ENCODE measurements at regions not wholly inside any gene's neighbourhood (a gene's known extent, or its start where the extent isn't known, plus 50 kb on each side); places are given as distances from the start of the nearest gene placed in this dataset.
"Not testable (repeated sequence)": the region's sequence is repeated elsewhere in the genome, so short reads cannot be mapped to it uniquely, and the experiment has no call there.

- H3K27ac ChIP-seq (ENCODE audit: low read depth, low read length); RAD21 ChIA-PET (ENCODE audit: low non-redundant PET in 1 of 2, low total read pairs in 2 of 2, uncharacterized antibody in 2 of 2, unreplicated experiment in 2 of 2); H3K27me3 ChIP-seq (ENCODE audit: insufficient read depth, low read length); H3K4me1 ChIP-seq (ENCODE audit: control insufficient read depth in 1 of 2, insufficient read depth in 2 of 2, low read length in 2 of 2); ATAC-seq; POLR2A ChIA-PET; DNase-seq (ENCODE audit: low read depth, low spot score); H3K4me3 ChIP-seq (replicated peaks in 1 of 2; ENCODE audit: low read depth in 1 of 2, low read length in 2 of 2); H3K9ac ChIP-seq (ENCODE audit: low read length); H3K9me3 ChIP-seq (ENCODE audit: control insufficient read depth in 1 of 2, insufficient read depth in 1 of 2, low read depth in 1 of 2, low read length in 2 of 2); H3K4me2 ChIP-seq (ENCODE audit: low read length); H3K79me2 ChIP-seq (ENCODE audit: insufficient read depth, low read length); H3K36me3 ChIP-seq (ENCODE audit: control insufficient read depth in 1 of 2, insufficient read depth in 2 of 2, low read length in 2 of 2); H4K20me1 ChIP-seq (ENCODE audit: insufficient read depth); H3K9me2 ChIP-seq (ENCODE audit: insufficient read depth); H2AFZ ChIP-seq (ENCODE audit: low read depth, low read length, poor library complexity, severe bottlenecking); BruUV-seq (replicated peaks): not testable (repeated sequence)
- CTCF ChIA-PET, result interaction anchor here (1.3 kb wide), 1 partner anchor 1491 kb away, joined by 4 read pairs; no protein-coding TSS in a partner anchor
- intact Hi-C loops (cut with micrococcal nuclease), result loop anchor here (5.0 kb wide), 1 partner anchor 967 kb away; no protein-coding TSS in a partner anchor
These were observed 448.6 kb upstream of the FSIP2 start for GRCh38 chr2:185290012-185290411.

GRCh38 chr2:185291035-185291647 is 447.5 kb upstream of the FSIP2 start:
- ChIA-PET CTCF (interaction anchor here (0.7 to 1.3 kb wide), 6 partner anchors 10 to 1847 kb away, joined by 3 to 4 read pairs (median 4); no protein-coding TSS in a partner anchor), POLR2A (no interaction called here), RAD21 (ENCODE audit: low non-redundant PET in 1 of 2, low total read pairs in 2 of 2, uncharacterized antibody in 2 of 2, unreplicated experiment in 2 of 2) (interaction anchor here in 1 of 2 experiments (0.6 kb wide), 1 partner anchor 1356 kb away, joined by 3 read pairs; no protein-coding TSS in a partner anchor)
- no peaks in the 10 kb centered on the region for H3K79me2 ChIP-seq (ENCODE audit: insufficient read depth, low read length)
- H2AFZ ChIP-seq (ENCODE audit: low read depth, low read length, poor library complexity, severe bottlenecking), result no peak overlapping the region
- intact Hi-C loops (cut with micrococcal nuclease), result loop anchor here (1.0 to 5.0 kb wide), 2 partner anchors 966 to 1168 kb away; no protein-coding TSS in a partner anchor
- H3K27ac ChIP-seq (ENCODE audit: low read depth, low read length), result no peak overlapping the region
- no peak overlapping the region for H3K4me2 ChIP-seq (ENCODE audit: low read length)
- H4K20me1 ChIP-seq (ENCODE audit: insufficient read depth), result no peaks in the 10 kb centered on the region
- peak; percentile 67 for TF ChIP-seq RAD21 (IDR thresholded peaks at IDR 0.05; ENCODE audit: low read depth)
- peak; percentile 23 to 77 (median 65); a peak in 5 of 6 replicates for TF ChIP-seq CTCF (IDR thresholded peaks at IDR 0.05 in 2 of 3, conservative IDR thresholded peaks at IDR 0.05 in 1 of 3; ENCODE audit: borderline replicate concordance in 1 of 3, insufficient read depth in 1 of 3, low read depth in 2 of 3, low read length in 2 of 3)
- no peak for TF ChIP-seq ZBTB33 (IDR thresholded peaks at IDR 0.05; ENCODE audit: extremely low read depth, insufficient replicate concordance, low read length)
- TF ChIP-seq SRF (IDR thresholded peaks at IDR 0.05; ENCODE audit: low read depth), result no peak
- no peak for TF ChIP-seq POLR2A (IDR thresholded peaks at IDR 0.05; ENCODE audit: borderline replicate concordance, extremely low read depth, insufficient read depth, insufficient read length)
- no peak for TF ChIP-seq JUND (IDR thresholded peaks at IDR 0.05)
- TF ChIP-seq CEBPB (IDR thresholded peaks at IDR 0.05; ENCODE audit: low read depth), result no peak
- no peak overlapping the region for H3K4me3 ChIP-seq (replicated peaks in 1 of 2; ENCODE audit: low read depth in 1 of 2, low read length in 2 of 2)
- no peaks in the 10 kb centered on the region for H3K4me1 ChIP-seq (ENCODE audit: control insufficient read depth in 1 of 2, insufficient read depth in 2 of 2, low read length in 2 of 2)
- DNase-seq (ENCODE audit: low read depth, low spot score), result peak; percentile 40
- no peaks in the 10 kb centered on the region for H3K9me3 ChIP-seq (ENCODE audit: control insufficient read depth in 1 of 2, insufficient read depth in 1 of 2, low read depth in 1 of 2, low read length in 2 of 2)
- no peaks in the 10 kb centered on the region for H3K27me3 ChIP-seq (ENCODE audit: insufficient read depth, low read length)
- peak; percentile 99 for ATAC-seq
- no peak overlapping the region for H3K9ac ChIP-seq (ENCODE audit: low read length)
- H3K36me3 ChIP-seq (ENCODE audit: control insufficient read depth in 1 of 2, insufficient read depth in 2 of 2, low read length in 2 of 2), result no peaks in the 10 kb centered on the region
- BruUV-seq (replicated peaks), result no TSS peak
- H3K9me2 ChIP-seq (ENCODE audit: insufficient read depth), result no peaks in the 10 kb centered on the region

Data from HCT116 (cell line).